Stimulated activated CD4-positive, alpha-beta T cell treated with anti-CD3 and anti-CD28 coated beads, Interleukin-15, amount 100 ng/mL, for 24 hours (primary cell): ENCODE measurements at regions not wholly inside any gene's neighbourhood (a gene's known extent, or its start where the extent isn't known, plus 50 kb on each side); places are given as distances from the start of the nearest gene placed in this dataset.

Source experiments
- DNase-seq: peaks from one replicate; pipeline ENCODE4 v3.0.0-alpha.2; 2020

DNA sequence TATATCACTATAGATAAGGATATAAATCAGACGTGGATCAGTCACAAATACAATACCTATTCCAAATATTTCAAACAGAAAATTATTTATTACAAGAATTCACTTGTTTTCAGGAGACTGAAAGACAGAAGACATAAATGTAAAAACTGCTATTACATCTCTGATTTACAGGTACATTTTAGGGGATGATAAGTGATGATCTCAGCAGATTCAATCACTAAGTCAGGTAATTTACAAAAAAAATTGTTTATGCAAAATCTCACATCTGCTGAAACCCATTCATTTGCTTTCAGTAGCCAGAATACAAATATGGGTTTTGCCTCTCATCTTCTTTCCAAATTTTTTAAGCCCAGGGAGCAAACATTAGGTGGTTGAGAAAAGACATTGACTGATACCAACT, 1648.4 kb upstream of the RAG2 start:
- no peak for DNase-seq

DNA sequence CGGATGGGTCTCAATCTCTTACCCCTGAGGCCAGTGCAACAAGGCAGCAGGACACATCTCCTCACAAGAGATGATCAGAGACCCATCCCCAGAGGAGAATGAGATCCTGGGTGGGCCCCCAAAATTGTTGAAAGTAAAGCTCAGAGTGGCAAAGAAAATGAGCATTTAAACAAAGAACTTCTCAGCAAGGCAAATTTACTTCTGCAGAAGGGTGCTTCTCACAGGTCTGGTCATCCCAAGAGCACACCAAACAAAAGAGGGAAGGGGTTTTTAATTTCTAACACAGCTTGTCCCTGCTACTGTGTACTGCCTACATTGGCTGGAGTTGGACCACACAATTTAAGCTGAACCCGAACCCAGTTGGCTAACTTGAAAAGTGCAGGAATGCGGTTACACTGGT, 1628.6 kb upstream of the RAG2 start:
- DNase-seq = no peak

DNA sequence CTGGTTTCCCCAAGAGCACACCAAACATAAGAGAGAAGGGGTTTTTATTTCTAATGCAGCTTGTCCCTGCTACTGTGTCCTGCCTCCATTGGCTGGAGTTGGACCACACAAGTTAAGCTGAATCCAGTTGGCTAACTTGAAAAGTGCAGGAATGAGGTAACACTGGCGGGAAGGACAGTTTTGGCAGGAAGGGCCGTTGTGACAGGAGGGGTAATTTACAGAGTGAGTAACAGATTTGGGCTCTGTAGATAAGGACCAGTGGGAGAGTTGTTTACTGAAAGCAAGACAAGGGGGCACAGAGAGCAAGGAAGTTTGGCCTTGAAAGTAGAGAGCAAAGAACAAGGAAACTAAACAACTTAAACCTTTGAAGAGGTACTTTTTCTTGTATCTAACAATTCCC, 1623.3 kb upstream of the RAG2 start:
- no peak for DNase-seq

- DNase-seq = no peak
Observed at GRCh38 chr11:38219636-38220035, 1621.6 kb upstream of the RAG2 start.

- no peak for DNase-seq
Observed at GRCh38 chr11:38208951-38209350, 1610.9 kb upstream of the RAG2 start.

DNA sequence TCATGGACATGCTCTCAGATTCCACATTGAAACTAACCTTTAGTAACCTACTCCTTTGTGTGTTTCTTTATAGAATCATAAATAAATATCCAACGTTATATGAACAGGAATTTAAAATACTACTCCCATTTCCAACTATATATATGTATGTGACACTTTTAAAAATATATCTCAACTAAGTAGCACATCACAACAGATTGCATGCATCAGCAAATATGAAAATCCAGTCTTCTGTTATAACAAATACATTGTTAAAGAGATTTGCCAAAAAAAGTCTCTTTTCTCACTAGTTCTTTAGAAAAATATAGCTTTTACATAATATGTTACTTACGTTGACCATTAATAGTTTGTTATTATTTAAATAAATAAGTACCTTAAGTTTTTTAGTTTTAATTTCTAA, 1608.6 kb upstream of the RAG2 start:
- DNase-seq = no peak

DNA sequence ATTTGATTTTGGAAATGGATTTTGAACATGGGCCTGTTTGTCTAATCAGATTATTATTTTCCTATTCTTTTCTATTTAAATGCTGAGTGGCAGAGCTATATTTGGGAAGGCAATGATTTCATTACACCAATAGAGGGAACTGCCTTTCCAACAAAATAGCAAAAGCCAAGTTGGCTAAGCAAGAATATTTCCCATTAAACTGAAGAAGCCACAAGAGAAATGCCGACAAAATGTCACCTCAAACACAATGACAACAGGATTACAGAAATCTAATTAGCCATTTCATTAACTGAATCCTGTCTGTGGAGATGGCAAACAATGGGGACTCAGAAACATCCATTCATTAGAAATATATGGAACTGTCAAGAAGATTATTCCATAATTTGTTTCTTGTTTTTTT, 1593.1 kb upstream of the RAG2 start:
- DNase-seq = no peak

- DNase-seq = no peak
Observed at GRCh38 chr11:38182126-38182866, 1584.3 kb upstream of the RAG2 start.

- no peak for DNase-seq
Observed at GRCh38 chr11:38176686-38177322, 1578.8 kb upstream of the RAG2 start.

- no peak for DNase-seq
Observed at GRCh38 chr11:38173676-38174075, 1575.6 kb upstream of the RAG2 start.

- no peak for DNase-seq
Observed at GRCh38 chr11:38169286-38169685, 1571.2 kb upstream of the RAG2 start.

DNA sequence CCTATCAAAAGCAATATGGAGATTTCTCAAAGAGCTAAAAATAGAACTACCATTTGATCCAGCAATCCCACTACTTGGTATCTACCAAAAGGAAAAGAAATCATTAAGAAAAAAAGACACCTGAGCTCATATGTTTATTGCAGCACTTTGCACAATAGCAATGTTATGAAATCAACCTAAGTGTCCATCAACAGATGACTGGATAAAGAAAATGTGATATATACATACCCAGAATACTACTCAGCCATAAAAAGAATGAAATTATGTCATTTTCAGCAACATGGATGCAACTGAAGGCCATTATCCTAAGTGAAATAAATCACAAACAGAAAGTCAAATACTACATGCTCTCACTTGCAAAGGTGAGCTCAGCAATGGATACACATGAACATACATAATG, 1565.5 kb upstream of the RAG2 start:
- DNase-seq = no peak

GRCh38 chr11:38160433-38160832, 1562.4 kb upstream of the RAG2 start:
- no peak for DNase-seq

- DNase-seq = no peak
Observed at GRCh38 chr11:38159038-38159437, 1561.0 kb upstream of the RAG2 start.

- DNase-seq = no peak
Observed at GRCh38 chr11:38156495-38157146, 1558.6 kb upstream of the RAG2 start.

GRCh38 chr11:38155856-38156255, 1557.8 kb upstream of the RAG2 start:
- no peak for DNase-seq

DNA sequence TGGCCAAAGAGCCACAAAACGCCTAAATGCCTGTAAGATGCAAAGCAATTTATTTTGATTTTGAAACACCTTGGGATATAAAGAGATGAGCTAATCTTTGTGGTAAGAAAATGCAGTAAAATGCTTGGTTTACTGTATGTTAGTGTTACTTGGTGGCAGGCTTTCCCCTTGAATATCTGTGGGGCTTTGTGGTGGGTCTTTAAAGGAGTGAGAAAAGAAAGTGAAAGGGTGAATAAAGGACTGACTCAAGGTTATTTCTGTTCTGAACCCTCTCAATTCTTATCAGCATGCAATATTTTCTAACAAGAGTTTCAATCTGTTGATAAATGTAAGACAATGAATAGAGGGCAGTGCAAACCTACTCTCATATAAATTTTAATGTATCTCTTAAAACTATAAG, 1555.9 kb upstream of the RAG2 start:
- no peak for DNase-seq

- DNase-seq = no peak
Observed at GRCh38 chr11:38143852-38144251, 1545.8 kb upstream of the RAG2 start.

GRCh38 chr11:38138972-38139371, 1540.9 kb upstream of the RAG2 start:
- no peak for DNase-seq

DNA sequence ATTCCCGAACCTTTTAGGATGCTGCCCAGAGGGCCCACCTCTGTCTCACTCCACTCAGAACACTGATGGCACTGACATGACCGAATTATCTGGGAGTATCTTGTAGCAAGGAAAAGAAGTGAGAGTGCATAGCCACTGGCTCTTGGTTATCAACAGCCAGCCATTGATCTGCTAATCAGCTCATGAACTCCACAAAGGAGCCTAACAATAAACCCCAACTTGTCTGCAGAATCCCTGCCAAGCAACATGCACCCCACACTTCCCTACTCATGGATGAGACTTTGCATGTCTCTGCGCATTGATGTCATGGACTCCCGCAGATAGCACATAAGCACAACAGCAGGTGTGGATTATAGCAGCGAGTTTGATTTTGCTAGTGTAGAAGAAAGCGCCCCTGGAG, 1538.9 kb upstream of the RAG2 start:
- DNase-seq = no peak

DNA sequence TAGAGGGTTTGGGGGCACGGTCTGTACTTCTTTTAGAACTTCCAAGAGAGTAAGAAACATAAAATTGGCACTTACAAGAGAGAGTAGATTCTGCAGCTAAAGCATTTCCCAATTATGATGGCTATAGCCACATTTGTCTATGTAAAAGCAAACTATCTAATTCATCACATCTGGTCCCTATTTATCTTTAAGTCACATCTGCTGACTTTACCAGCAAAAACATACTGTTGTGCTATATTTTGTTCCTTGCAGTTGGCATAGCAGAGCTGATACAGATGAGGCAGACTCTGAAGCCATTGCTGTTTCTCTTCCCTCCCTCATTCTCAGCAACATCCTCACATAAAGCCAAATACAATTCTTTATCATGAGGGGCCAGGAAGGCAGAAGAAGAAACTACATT, 1533.5 kb upstream of the RAG2 start:
- DNase-seq = no peak

GRCh38 chr11:38130976-38131375, 1532.9 kb upstream of the RAG2 start:
- DNase-seq = no peak

DNA sequence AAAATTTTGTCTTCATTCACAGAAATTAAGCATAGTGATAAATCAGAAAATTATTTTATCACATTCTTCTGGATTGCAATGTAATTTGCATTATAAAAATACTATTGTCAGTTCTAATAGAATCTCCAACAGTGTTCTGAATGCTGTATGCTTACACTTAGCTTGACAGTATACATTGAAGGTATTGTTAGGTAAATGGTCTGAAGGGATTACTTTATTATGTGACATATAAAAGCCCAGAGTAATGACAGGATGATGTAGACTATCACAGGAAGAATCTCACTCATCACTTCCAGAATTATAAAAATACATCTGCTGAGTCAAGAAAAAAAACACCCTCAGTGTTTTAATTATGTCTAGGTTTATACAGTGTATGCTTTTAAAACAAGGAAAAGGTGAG, 1532.5 kb upstream of the RAG2 start:
- DNase-seq = no peak

DNA sequence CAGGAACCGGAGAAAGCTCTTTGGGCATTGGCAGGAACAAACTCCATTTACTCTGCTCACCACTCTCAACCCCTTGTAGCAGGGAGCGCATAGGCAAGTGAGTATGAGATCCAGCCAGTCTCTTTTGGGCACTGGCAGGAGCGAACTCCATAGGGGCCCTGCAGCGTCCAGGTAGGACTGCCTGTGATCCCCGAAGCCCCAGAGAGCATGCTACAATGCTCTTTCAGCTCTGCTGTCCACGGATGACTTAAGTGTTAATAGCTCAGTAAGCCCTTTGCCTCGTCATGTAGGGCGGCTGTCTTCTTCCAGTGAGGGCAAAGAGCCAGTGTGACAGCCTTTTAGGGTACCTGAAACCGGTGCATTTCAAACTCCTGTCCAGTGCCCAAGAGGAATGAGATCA, 1525.6 kb upstream of the RAG2 start:
- no peak for DNase-seq
